MM.1S (cell line): ENCODE measurements at regions not wholly inside any gene's neighbourhood (a gene's known extent, or its start where the extent isn't known, plus 50 kb on each side); places are given as distances from the start of the nearest gene placed in this dataset.

ENCODE experiments used
- CTCF ChIP-seq: fragments of 300-600 bp; sonication (generic); IDR thresholded peaks from 2 replicates; pipeline ENCODE4 v1.5.1; 2016; ENCODE audit warnings: antibody characterized with exemption, low read length, mixed read lengths
- EZH2 ChIP-seq: fragments of 300-600 bp; sonication (generic); optimal IDR thresholded peaks from 2 replicates; pipeline ENCODE3; 2017; ENCODE audit warnings: low read depth, mild to moderate bottlenecking, antibody characterized with exemption, low read length, mixed read lengths
- EZH2phosphoT487 ChIP-seq: fragments of 300-600 bp; sonication (generic); IDR thresholded peaks from 2 replicates; pipeline ENCODE4 v1.6.1; 2018; ENCODE audit warnings: antibody characterized with exemption, low read length

GRCh38 chr14:35959835-35960234, 133.7 kb downstream of the BRMS1L start:
- TF ChIP-seq CTCF (no peak), EZH2phosphoT487 (no peak), EZH2 (no peak)
